WTC11 (cell line): ENCODE measurements at regions not wholly inside any gene's neighbourhood (a gene's known extent, or its start where the extent isn't known, plus 50 kb on each side); places are given as distances from the start of the nearest gene placed in this dataset.
"Not testable (repeated sequence)": the region's sequence is repeated elsewhere in the genome, so short reads cannot be mapped to it uniquely, and the experiment has no call there.

Source experiments
- CBFB ChIP-seq: sonication (generic); formaldehyde crosslinking; IDR thresholded peaks from 2 replicates; pipeline ENCODE4 v1.8.1; 2022; ENCODE audit warnings: mild to moderate bottlenecking, low read depth, missing genetic modification reagents
- CREM ChIP-seq: sonication (generic); formaldehyde crosslinking; IDR thresholded peaks from 2 replicates; pipeline ENCODE4 v1.8.1; 2022; ENCODE audit warnings: mild to moderate bottlenecking, missing genetic modification reagents, moderate library complexity
- CTCF ChIP-seq: fragments of 200-600 bp; IDR thresholded peaks from 2 replicates; pipeline ENCODE4 v1.8.0; 2022; ENCODE audit warnings: antibody characterized with exemption
- FOXP1 ChIP-seq: sonication (generic); formaldehyde crosslinking; IDR thresholded peaks from 2 replicates; pipeline ENCODE4 v1.8.0; 2022; ENCODE audit warnings: missing genetic modification reagents, mild to moderate bottlenecking, moderate library complexity, borderline replicate concordance
- MAX ChIP-seq: sonication (generic); formaldehyde crosslinking; IDR thresholded peaks from 2 replicates; pipeline ENCODE4 v1.8.0; 2022; ENCODE audit warnings: mild to moderate bottlenecking, missing genetic modification reagents
- PRDM15 ChIP-seq: sonication (generic); formaldehyde crosslinking; IDR thresholded peaks from 2 replicates; pipeline ENCODE4 v1.8.0; 2022; ENCODE audit warnings: missing genetic modification reagents
- ZNF416 ChIP-seq: fragments of 250-450 bp; sonication (Bioruptor Pico); IDR thresholded peaks from 2 replicates; pipeline ENCODE4 v1.9.0; 2021; ENCODE audit warnings: mild to moderate bottlenecking, inconsistent platforms
- TF ChIP-seq, protein P1 (sequence below): fragments of 250-450 bp; sonication (Bioruptor Pico); IDR thresholded peaks from 2 replicates; pipeline ENCODE4 v1.9.0; 2021; ENCODE audit warnings: mild to moderate bottlenecking
- TF ChIP-seq, protein P2 (sequence below): sonication (generic); formaldehyde crosslinking; IDR thresholded peaks from 2 replicates; pipeline ENCODE4 v1.8.1; 2023; ENCODE audit warnings: mild to moderate bottlenecking, missing genetic modification reagents, moderate library complexity

- TF ChIP-seq CTCF; ZNF416 (CRISPR knock-in tag); CBFB (CRISPR knock-in tag); MAX; CREM (CRISPR knock-in tag); FOXP1 (CRISPR knock-in tag); PRDM15: not testable (repeated sequence)
- TF ChIP-seq, protein P1, sequence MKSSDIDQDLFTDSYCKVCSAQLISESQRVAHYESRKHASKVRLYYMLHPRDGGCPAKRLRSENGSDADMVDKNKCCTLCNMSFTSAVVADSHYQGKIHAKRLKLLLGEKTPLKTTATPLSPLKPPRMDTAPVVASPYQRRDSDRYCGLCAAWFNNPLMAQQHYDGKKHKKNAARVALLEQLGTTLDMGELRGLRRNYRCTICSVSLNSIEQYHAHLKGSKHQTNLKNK (CRISPR knock-in tag), result not testable (repeated sequence)
- TF ChIP-seq, protein P2, sequence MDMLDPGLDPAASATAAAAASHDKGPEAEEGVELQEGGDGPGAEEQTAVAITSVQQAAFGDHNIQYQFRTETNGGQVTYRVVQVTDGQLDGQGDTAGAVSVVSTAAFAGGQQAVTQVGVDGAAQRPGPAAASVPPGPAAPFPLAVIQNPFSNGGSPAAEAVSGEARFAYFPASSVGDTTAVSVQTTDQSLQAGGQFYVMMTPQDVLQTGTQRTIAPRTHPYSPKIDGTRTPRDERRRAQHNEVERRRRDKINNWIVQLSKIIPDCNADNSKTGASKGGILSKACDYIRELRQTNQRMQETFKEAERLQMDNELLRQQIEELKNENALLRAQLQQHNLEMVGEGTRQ (CRISPR knock-in tag), result not testable (repeated sequence)
Observed at GRCh38 chr5:176030361-176031117, 62.4 kb upstream of the THOC3 start.
